Effector memory CD8-positive, alpha-beta T cell (primary cell): ENCODE measurements at regions not wholly inside any gene's neighbourhood (a gene's known extent, or its start where the extent isn't known, plus 50 kb on each side); places are given as distances from the start of the nearest gene placed in this dataset.

Experiments
- ATAC-seq: fragments of 150-1000 bp; cut with Tn5 transposase; replicated peaks from 2 replicates; pipeline ENCODE4 v1.10.0; 2021; ENCODE audit warnings: mild to moderate bottlenecking, moderate library complexity
- DNase-seq, 3 experiments: peaks; one replicate each; pipeline ENCODE4 v3.0.0; 2021
- H3K27ac Mint-ChIP-seq, 2 donors: one replicate each; pipeline ENCODE4 v1.8.0; 2022; ENCODE audit warnings: mild to moderate bottlenecking in 2 of 2, mixed read lengths in 2 of 2, moderate library complexity in 2 of 2
- H3K27me3 Mint-ChIP-seq, 2 donors: one replicate each; pipeline ENCODE4 v1.8.0; 2022; ENCODE audit warnings: mixed read lengths in 2 of 2
- H3K36me3 Mint-ChIP-seq: one replicate; pipeline ENCODE4 v1.8.0; 2022; ENCODE audit warnings: mild to moderate bottlenecking, moderate library complexity, mixed read lengths; ENCODE audit not compliant: insufficient read depth
- H3K4me1 Mint-ChIP-seq, 2 donors: one replicate each; pipeline ENCODE4 v1.8.0; 2022; ENCODE audit warnings: low read depth in 2 of 2, mixed read lengths in 2 of 2
- H3K4me3 Mint-ChIP-seq, 2 donors: one replicate each; pipeline ENCODE4 v1.8.0; 2022; ENCODE audit warnings: mild to moderate bottlenecking in 2 of 2, mixed read lengths in 2 of 2, moderate library complexity in 2 of 2
- H3K9me3 Mint-ChIP-seq, 2 donors: one replicate each; pipeline ENCODE4 v1.8.0; 2022; ENCODE audit warnings: mixed read lengths in 2 of 2

DNA sequence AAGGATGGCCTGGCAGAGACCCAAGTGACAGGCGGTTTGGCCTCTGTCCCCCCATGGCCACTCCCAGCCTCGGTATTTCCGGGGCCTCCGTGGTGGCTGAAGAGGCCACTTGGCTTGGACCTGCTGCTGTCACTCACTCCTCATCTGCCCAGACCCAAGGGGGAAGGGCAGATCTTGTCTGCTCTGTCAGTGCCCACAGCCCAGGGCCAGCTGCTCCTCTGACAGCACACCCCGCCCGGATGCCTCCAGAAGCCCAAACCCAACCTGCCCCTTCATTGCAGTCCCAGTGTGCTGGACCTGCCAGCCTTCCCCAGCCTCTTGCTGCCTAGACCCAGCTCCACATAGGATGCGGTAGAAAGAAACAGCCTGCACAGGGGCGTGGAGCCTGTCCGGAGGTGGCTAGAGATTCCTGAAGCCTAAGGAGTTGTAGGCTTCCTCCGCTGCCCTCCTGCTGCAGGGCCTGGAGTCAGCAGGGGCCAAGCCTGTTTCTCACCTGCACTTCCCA lies 52.0 kb downstream of the MAGEF1 start:
- ATAC-seq, result no peak
- no peak overlapping the region for H3K27ac Mint-ChIP-seq
- no peaks in the 10 kb centered on the region for H3K9me3 Mint-ChIP-seq
- peaks cover 3% of the 10 kb centered on the region for H3K36me3 Mint-ChIP-seq
- peaks cover 0 to 2% of the 10 kb centered on the region in 2 donors for H3K4me1 Mint-ChIP-seq
- H3K27me3 Mint-ChIP-seq, result peaks cover 6 to 53% of the 10 kb centered on the region in 2 donors
- no peak overlapping the region for H3K4me3 Mint-ChIP-seq
- no peak for DNase-seq

- peaks cover 6 to 54% of the 10 kb centered on the region in 2 donors for H3K27me3 Mint-ChIP-seq
- peaks cover 3% of the 10 kb centered on the region for H3K36me3 Mint-ChIP-seq
- DNase-seq (no peak), ATAC-seq (no peak)
- H3K27ac Mint-ChIP-seq, result no peak overlapping the region
- no peaks in the 10 kb centered on the region for H3K9me3 Mint-ChIP-seq
- H3K4me1 Mint-ChIP-seq, result peaks cover 0 to 2% of the 10 kb centered on the region in 2 donors
- H3K4me3 Mint-ChIP-seq, result no peak overlapping the region
Measured at GRCh38 chr3:184658223-184658928, 53.5 kb downstream of the MAGEF1 start.

DNA sequence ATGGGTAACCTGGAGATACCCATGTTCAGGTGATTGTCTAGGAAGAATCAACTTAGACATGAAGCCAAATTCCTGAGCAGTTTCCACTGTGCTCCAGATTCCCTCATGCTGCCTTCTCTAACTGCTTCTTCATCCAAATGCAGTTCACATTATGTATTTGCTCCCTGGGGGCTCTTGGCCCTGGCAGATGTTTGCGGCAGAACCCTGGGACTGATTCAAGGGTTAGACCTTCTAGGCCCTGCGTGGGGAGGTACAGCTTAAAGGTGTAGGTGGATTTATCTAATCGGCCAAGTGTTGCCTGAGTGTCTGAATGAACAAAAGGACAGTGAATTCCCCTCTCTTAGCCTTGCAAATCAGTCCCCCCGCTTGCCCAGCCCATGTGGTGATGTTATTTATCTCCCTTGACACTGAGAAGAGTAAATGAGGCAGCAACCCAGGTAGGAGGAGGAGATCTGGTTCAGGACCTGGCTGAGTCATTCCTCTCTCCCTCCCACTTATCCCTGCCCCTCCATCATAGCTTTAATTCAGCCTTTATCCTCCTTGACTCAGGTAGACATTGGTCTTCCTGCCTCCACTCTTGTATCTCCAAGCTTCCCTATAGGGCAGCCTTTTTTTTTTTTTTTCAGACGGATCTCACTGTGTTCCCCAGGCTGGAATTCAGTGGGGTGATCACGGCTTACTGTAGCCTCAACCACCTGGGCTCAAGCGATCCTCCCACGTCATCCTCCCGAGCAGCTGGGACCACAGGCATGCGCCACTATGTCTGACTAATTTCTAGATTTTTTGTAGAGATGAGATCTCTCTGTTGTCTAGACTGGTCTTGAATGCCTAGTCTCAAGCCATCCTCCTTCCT lies 54.8 kb downstream of the MAGEF1 start:
- Mint-ChIP-seq H3K27ac (no peak overlapping the region), H3K36me3 (peaks cover 3% of the 10 kb centered on the region), H3K9me3 (no peaks in the 10 kb centered on the region), H3K4me1 (peaks cover 0 to 2% of the 10 kb centered on the region in 2 donors), H3K27me3 (peaks cover 15 to 54% of the 10 kb centered on the region in 2 donors), H3K4me3 (no peak overlapping the region)
- ATAC-seq (no peak), DNase-seq (no peak)

DNA sequence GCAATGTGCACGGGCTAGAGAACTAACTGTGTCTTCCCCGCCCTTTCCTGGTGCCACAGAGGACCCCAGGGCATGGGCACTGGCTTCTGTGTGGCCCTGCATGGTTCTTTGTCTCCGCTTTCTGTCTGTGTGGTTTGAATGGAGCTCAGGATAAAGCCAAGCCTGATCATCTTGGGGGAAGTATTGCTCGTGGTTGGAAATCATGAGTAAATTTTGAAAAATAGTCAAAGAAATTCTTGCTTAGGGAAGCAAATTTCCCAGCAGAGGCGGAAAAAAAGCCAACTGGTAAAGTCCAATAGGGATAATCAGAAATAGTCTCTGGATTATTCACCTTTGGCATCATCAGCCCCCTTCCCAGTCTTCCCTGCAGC lies 55.4 kb downstream of the MAGEF1 start:
- no peak for DNase-seq
- Mint-ChIP-seq H3K9me3 (no peaks in the 10 kb centered on the region), H3K27me3 (peaks cover 19 to 60% of the 10 kb centered on the region in 2 donors), H3K4me1 (peaks cover 0 to 2% of the 10 kb centered on the region in 2 donors), H3K36me3 (peaks cover under 1% of the 10 kb centered on the region), H3K4me3 (no peak overlapping the region), H3K27ac (no peak overlapping the region)
- ATAC-seq, result no peak

GRCh38 chr3:184655597-184655996 lies 56.3 kb downstream of the MAGEF1 start:
- no peak for ATAC-seq
- Mint-ChIP-seq H3K27me3 (peaks cover 20 to 56% of the 10 kb centered on the region in 2 donors), H3K4me3 (no peak overlapping the region), H3K4me1 (peaks cover 0 to under 1% of the 10 kb centered on the region in 2 donors), H3K36me3 (no peaks in the 10 kb centered on the region), H3K27ac (no peak overlapping the region), H3K9me3 (no peaks in the 10 kb centered on the region)
- DNase-seq, result no peak

- Mint-ChIP-seq H3K4me1 (no peaks in the 10 kb centered on the region), H3K36me3 (no peaks in the 10 kb centered on the region), H3K27ac (no peak overlapping the region), H3K4me3 (no peak overlapping the region), H3K27me3 (peaks cover 24 to 57% of the 10 kb centered on the region in 2 donors), H3K9me3 (no peaks in the 10 kb centered on the region)
- no peak for DNase-seq
- ATAC-seq, result no peak
Measured at GRCh38 chr3:184654375-184654774, 57.5 kb downstream of the MAGEF1 start.

GRCh38 chr3:184652465-184652864 lies 59.4 kb downstream of the MAGEF1 start:
- DNase-seq (no peak), ATAC-seq (no peak)
- H3K4me3 Mint-ChIP-seq, result no peak overlapping the region
- no peaks in the 10 kb centered on the region for H3K36me3 Mint-ChIP-seq
- H3K4me1 Mint-ChIP-seq, result no peaks in the 10 kb centered on the region
- H3K9me3 Mint-ChIP-seq, result no peaks in the 10 kb centered on the region
- H3K27ac Mint-ChIP-seq, result no peak overlapping the region
- H3K27me3 Mint-ChIP-seq, result peaks cover 23 to 70% of the 10 kb centered on the region in 2 donors

DNA sequence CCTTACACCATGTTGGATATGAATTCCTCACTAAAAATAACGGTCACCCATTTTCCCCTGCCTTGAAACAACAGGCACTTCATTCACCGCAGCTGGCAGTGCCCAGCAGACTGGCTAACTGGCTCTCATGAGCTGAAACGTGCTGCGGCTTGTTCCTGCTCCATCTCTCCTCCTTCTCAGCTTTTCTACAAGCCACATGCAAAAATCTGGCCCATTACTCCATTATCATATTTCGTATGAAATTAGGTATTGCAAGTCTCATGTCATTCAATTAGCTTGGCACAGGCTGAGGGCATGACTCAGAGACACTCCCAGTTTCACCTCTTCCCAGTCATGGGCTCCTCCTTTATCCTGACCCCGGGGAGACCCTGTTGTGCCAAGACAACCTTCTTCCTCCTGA lies 60.0 kb downstream of the MAGEF1 start:
- H3K27me3 Mint-ChIP-seq, result peaks cover 18 to 67% of the 10 kb centered on the region in 2 donors
- H3K27ac Mint-ChIP-seq, result no peak overlapping the region

GRCh38 chr3:184648636-184649035 lies 63.2 kb downstream of the MAGEF1 start:
- no peak for DNase-seq
- no peaks in the 10 kb centered on the region for H3K36me3 Mint-ChIP-seq
- ATAC-seq, result no peak
- peaks cover 31 to 75% of the 10 kb centered on the region in 2 donors for H3K27me3 Mint-ChIP-seq
- H3K27ac Mint-ChIP-seq, result no peak overlapping the region
- H3K4me1 Mint-ChIP-seq, result no peaks in the 10 kb centered on the region
- H3K9me3 Mint-ChIP-seq, result no peaks in the 10 kb centered on the region
- H3K4me3 Mint-ChIP-seq, result no peak overlapping the region

More for the DNA sequence above, 60.0 kb downstream of the MAGEF1 start:
- Mint-ChIP-seq H3K36me3 (no peaks in the 10 kb centered on the region), H3K4me1 (no peaks in the 10 kb centered on the region), H3K9me3 (no peaks in the 10 kb centered on the region), H3K4me3 (no peak overlapping the region)
- DNase-seq (no peak), ATAC-seq (no peak)

DNA sequence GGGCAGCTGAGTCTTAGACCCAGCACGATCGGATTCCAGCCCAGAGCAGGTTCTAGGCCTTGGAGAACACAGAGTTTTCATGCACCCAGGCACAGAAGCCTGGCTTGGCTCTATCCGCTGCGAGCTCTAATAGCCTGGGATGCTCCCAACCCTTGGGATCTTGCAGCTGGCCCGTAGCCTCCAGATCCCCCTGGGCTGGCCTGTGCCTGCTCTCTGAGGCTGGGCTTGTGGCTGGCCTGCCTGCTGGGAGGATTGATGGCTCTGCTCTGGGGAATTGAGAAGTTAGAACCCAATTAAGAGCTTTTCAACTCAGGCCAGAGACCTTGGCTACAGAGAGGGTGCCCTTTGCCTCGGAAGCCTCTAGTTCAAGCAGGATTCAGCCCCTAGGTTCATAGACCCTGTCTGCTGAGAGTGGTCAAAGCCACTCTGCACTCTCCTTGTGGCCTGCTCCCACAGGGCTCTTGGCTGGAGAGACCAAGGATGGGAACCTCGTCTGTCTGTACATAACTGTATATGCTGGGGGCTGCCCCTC lies 64.4 kb downstream of the MAGEF1 start:
- H3K9me3 Mint-ChIP-seq, result no peaks in the 10 kb centered on the region
- H3K4me1 Mint-ChIP-seq, result no peaks in the 10 kb centered on the region
- peaks cover 25 to 78% of the 10 kb centered on the region in 2 donors for H3K27me3 Mint-ChIP-seq
- H3K4me3 Mint-ChIP-seq, result no peak overlapping the region
- ATAC-seq (no peak), DNase-seq (no peak)
- H3K36me3 Mint-ChIP-seq, result no peaks in the 10 kb centered on the region
- H3K27ac Mint-ChIP-seq, result no peak overlapping the region

DNA sequence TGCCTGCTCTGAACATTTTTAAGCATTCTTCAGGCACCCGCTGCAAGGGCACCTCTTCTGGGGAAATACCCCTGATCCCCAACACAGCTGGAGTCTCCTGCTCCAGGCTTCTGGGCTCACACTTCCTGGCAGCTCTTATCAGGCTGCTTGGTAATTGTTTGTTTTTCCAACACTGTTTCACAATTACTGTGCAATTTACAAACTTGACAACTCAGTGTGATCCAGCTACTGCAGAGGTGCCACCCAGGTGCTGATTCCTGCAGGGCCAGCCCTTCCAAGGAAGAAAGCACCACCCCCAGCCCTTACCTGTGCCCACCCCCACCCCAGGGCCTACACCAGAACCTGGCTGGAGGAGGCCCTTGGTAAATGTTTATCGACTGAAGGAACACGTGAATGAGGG lies 66.5 kb downstream of the MAGEF1 start:
- no peak overlapping the region for H3K27ac Mint-ChIP-seq
- ATAC-seq (no peak), DNase-seq (no peak)
- no peaks in the 10 kb centered on the region for H3K4me1 Mint-ChIP-seq
- no peak overlapping the region for H3K4me3 Mint-ChIP-seq
- peaks cover 14 to 63% of the 10 kb centered on the region in 2 donors for H3K27me3 Mint-ChIP-seq
- no peaks in the 10 kb centered on the region for H3K36me3 Mint-ChIP-seq
- H3K9me3 Mint-ChIP-seq, result no peaks in the 10 kb centered on the region

- H3K27ac Mint-ChIP-seq, result no peak overlapping the region
- no peaks in the 10 kb centered on the region for H3K36me3 Mint-ChIP-seq
- H3K9me3 Mint-ChIP-seq, result no peaks in the 10 kb centered on the region
- no peaks in the 10 kb centered on the region for H3K4me1 Mint-ChIP-seq
- no peak overlapping the region for H3K4me3 Mint-ChIP-seq
- H3K27me3 Mint-ChIP-seq, result peaks cover 12 to 44% of the 10 kb centered on the region in 2 donors
- ATAC-seq, result no peak
- DNase-seq, result no peak
Measured at GRCh38 chr3:184643442-184643841, 68.4 kb downstream of the MAGEF1 start.

- Mint-ChIP-seq H3K4me3 (no peak overlapping the region), H3K27me3 (peaks cover 12 to 39% of the 10 kb centered on the region in 2 donors), H3K27ac (no peak overlapping the region), H3K9me3 (no peaks in the 10 kb centered on the region), H3K36me3 (no peaks in the 10 kb centered on the region), H3K4me1 (no peaks in the 10 kb centered on the region)
- ATAC-seq (no peak), DNase-seq (no peak)
Measured at GRCh38 chr3:184642631-184643285, 69.1 kb downstream of the MAGEF1 start.
